ENCODE measurements at regions not wholly inside any gene's neighbourhood (a gene's known extent, or its start where the extent isn't known, plus 50 kb on each side); places are given as distances from the start of the nearest gene placed in this dataset.

DNA sequence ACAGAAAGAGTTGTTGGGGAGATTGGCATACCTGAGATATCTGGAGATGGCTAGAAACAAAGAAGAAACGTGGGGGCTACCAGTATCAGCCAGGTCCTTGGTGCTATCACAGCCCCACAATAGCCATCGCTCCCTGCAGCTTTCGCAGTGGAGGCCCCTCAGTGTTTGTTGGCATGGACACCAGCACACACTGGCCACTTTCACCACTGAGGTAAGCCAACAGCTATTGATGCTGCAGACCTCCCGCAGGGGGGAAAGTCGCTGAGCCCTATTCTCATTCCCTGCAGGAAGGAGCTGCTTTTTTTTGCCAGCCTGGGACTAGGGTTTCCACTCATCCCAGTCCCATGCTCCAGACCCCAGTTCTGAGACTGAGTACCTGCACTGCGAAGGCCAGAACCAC lies 879.2 kb upstream of the IGFBP7 start:
- Histone ChIP-seq H3K27ac (ENCODE audit: insufficient read length, low read depth, low read length) (no peak overlapping the region), H3K4ac (ENCODE audit: low read depth, low read length) (no peak overlapping the region), H3K79me1 (ENCODE audit: insufficient read depth, low read depth, low read length, poor library complexity, severe bottlenecking) (no peaks in the 10 kb centered on the region), H2AK5ac (ENCODE audit: insufficient read length, low read length) (no peak overlapping the region), H2BK12ac (ENCODE audit: insufficient read length, low read depth, low read length) (no peak overlapping the region), H3K4me2 (ENCODE audit: insufficient read depth, insufficient read length, low read length) (no peak overlapping the region), H3K79me2 (ENCODE audit: insufficient read depth, low read length) (no peaks in the 10 kb centered on the region), H2BK20ac (ENCODE audit: low read depth, low read length, poor library complexity, severe bottlenecking) (no peak overlapping the region), H3T11ph (ENCODE audit: low read length) (no peak overlapping the region), H3K4me1 (ENCODE audit: insufficient read depth, low read length) (no peaks in the 10 kb centered on the region), H4K5ac (ENCODE audit: insufficient read length, low read depth, low read length) (no peak overlapping the region), H2AFZ (ENCODE audit: low read length) (no peak overlapping the region), H4K91ac (ENCODE audit: insufficient read length, low read depth, low read length) (no peak overlapping the region), H4K8ac (replicated peaks; ENCODE audit: insufficient read length, low read depth, low read length) (no peak overlapping the region), H3K9me3 (ENCODE audit: control insufficient read depth, low read depth, low read length) (no peaks in the 10 kb centered on the region), H4K20me1 (ENCODE audit: control insufficient read depth, insufficient read depth, insufficient read length) (no peaks in the 10 kb centered on the region), H2BK120ac (ENCODE audit: low read depth, low read length, poor library complexity, severe bottlenecking) (no peak overlapping the region), H3K23me2 (ENCODE audit: insufficient read length, low read depth, low read length, poor library complexity, severe bottlenecking) (no peaks in the 10 kb centered on the region), H2BK5ac (ENCODE audit: insufficient read length, low read length) (no peak overlapping the region), H3K23ac (ENCODE audit: insufficient read length, low read depth, low read length) (no peak overlapping the region), H3K56ac (ENCODE audit: insufficient read length, low read depth, low read length) (no peak overlapping the region), H2BK15ac (ENCODE audit: low read depth, low read length) (no peak overlapping the region), H3K27me3 (ENCODE audit: insufficient read depth, low read length) (no peaks in the 10 kb centered on the region), H3K9ac (ENCODE audit: extremely low read depth, insufficient read length, low read length) (no peak overlapping the region), H3K18ac (ENCODE audit: insufficient read length, low read depth, low read length) (no peak overlapping the region), H3K14ac (ENCODE audit: insufficient read depth, low read length) (no peak overlapping the region; the same call in 1 of the 2 replicates)
- H3K4me3 Mint-ChIP-seq = no peak overlapping the region
- peaks cover 3% of the 10 kb centered on the region in 2 experiments; a peak in 1 of 5 replicates for H3K9me3 Mint-ChIP-seq
- no peaks in the 10 kb centered on the region; a peak in 1 of 4 replicates for H3K4me1 Mint-ChIP-seq
- H3K27me3 Mint-ChIP-seq (ENCODE audit: low read depth) = no peaks in the 10 kb centered on the region
- no peak overlapping the region for H3K27ac Mint-ChIP-seq
- H3K36me3 Mint-ChIP-seq (ENCODE audit: insufficient read depth in 1 of 3, low read depth in 3 of 3) = no peaks in the 10 kb centered on the region
- WGBS (ENCODE audit: extremely low coverage, insufficient read length, low lambda C conversion rate) = no CpG with 5 or more reads among the region's 6 CpGs
- DNase-seq = no peak
- TF ChIP-seq, protein P1, sequence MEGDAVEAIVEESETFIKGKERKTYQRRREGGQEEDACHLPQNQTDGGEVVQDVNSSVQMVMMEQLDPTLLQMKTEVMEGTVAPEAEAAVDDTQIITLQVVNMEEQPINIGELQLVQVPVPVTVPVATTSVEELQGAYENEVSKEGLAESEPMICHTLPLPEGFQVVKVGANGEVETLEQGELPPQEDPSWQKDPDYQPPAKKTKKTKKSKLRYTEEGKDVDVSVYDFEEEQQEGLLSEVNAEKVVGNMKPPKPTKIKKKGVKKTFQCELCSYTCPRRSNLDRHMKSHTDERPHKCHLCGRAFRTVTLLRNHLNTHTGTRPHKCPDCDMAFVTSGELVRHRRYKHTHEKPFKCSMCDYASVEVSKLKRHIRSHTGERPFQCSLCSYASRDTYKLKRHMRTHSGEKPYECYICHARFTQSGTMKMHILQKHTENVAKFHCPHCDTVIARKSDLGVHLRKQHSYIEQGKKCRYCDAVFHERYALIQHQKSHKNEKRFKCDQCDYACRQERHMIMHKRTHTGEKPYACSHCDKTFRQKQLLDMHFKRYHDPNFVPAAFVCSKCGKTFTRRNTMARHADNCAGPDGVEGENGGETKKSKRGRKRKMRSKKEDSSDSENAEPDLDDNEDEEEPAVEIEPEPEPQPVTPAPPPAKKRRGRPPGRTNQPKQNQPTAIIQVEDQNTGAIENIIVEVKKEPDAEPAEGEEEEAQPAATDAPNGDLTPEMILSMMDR (conservative IDR thresholded peaks at IDR 0.05) = no peak
